ENCODE measurements at regions not wholly inside any gene's neighbourhood (a gene's known extent, or its start where the extent isn't known, plus 50 kb on each side); places are given as distances from the start of the nearest gene placed in this dataset.

DNA sequence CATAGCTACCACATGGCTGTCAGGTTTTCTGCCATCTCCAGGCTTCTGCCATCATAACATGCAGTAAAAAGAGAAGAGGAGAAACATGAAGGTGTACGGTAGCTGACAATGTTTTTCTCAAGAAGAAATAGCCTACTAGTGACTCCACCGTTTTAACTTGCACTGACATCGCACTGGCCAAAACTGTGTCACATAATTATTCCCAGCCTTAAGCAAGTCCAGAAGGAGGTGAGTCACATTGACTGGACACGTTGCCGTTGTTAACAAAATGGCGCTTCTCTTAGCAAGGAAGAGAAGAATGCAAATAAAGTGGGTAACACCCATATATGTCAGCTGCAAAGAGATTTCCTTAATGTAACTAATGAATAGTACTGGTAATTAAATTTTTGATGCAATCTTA lies 810.4 kb upstream of the SLC10A2 start:
- Histone ChIP-seq H3K4me3 (ENCODE audit: low read depth, low read length) (no peak overlapping the region), H3K27ac (ENCODE audit: extremely low read depth, low read depth, low read length) (no peak overlapping the region), H3K4me1 (ENCODE audit: control insufficient read depth, insufficient read depth, low read length) (no peaks in the 10 kb centered on the region), H3K9me3 (ENCODE audit: control insufficient read depth, insufficient read depth, low read depth, low read length) (no peaks in the 10 kb centered on the region), H3K36me3 (ENCODE audit: control insufficient read depth in 2 of 2, insufficient read depth in 1 of 2, low read length in 2 of 2) (no peaks in the 10 kb centered on the region)
- CTCF ChIA-PET, result no interaction called here
- POLR2A ChIA-PET, result no interaction called here
- TF ChIP-seq ZNF529 (tag by site-specific recombination; IDR thresholded peaks at IDR 0.05; ENCODE audit: insufficient replicate concordance) (no peak), EGR2 (tag by site-specific recombination; IDR thresholded peaks at IDR 0.05; ENCODE audit: low read depth) (no peak)
- TF ChIP-seq, protein P1, sequence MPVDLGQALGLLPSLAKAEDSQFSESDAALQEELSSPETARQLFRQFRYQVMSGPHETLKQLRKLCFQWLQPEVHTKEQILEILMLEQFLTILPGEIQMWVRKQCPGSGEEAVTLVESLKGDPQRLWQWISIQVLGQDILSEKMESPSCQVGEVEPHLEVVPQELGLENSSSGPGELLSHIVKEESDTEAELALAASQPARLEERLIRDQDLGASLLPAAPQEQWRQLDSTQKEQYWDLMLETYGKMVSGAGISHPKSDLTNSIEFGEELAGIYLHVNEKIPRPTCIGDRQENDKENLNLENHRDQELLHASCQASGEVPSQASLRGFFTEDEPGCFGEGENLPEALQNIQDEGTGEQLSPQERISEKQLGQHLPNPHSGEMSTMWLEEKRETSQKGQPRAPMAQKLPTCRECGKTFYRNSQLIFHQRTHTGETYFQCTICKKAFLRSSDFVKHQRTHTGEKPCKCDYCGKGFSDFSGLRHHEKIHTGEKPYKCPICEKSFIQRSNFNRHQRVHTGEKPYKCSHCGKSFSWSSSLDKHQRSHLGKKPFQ (tag by site-specific recombination; IDR thresholded peaks at IDR 0.05), result no peak

DNA sequence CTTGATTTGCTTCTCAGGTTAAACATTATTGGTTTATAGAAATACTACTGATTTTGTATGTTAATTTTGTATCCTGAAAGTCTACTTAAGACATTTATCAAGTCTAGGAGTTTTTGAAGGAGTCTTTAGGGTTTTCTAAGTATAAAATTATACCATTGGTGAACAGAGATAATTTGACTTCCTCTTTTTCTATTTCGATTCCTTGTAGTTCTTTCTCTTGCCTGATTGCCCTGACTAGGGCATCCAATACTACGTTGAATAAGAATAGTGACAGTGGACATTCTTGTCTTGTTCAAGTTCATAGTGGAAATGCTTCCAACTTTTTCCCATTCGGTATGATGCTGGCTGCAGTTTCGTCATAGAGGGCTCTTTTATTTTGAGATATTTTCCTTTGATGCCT lies 807.5 kb upstream of the SLC10A2 start:
- no peak overlapping the region for H3K4me3 ChIP-seq (ENCODE audit: low read depth, low read length)
- no peak for TF ChIP-seq ZNF623 (tag by site-specific recombination; IDR thresholded peaks at IDR 0.05)
- no peak for TF ChIP-seq ZNF121 (tag by site-specific recombination; IDR thresholded peaks at IDR 0.05)
- no peak for TF ChIP-seq MZF1 (tag by site-specific recombination; IDR thresholded peaks at IDR 0.05; ENCODE audit: borderline replicate concordance)
- no peak for TF ChIP-seq SCRT2 (tag by site-specific recombination; IDR thresholded peaks at IDR 0.05)
- TF ChIP-seq, protein P2, sequence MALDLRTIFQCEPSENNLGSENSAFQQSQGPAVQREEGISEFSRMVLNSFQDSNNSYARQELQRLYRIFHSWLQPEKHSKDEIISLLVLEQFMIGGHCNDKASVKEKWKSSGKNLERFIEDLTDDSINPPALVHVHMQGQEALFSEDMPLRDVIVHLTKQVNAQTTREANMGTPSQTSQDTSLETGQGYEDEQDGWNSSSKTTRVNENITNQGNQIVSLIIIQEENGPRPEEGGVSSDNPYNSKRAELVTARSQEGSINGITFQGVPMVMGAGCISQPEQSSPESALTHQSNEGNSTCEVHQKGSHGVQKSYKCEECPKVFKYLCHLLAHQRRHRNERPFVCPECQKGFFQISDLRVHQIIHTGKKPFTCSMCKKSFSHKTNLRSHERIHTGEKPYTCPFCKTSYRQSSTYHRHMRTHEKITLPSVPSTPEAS (tag by site-specific recombination; IDR thresholded peaks at IDR 0.05), result no peak
- no peak for TF ChIP-seq ZNF394 (tag by site-specific recombination; IDR thresholded peaks at IDR 0.05; ENCODE audit: borderline replicate concordance)
- no peak for TF ChIP-seq ZXDB (tag by site-specific recombination; IDR thresholded peaks at IDR 0.05)
- TF ChIP-seq OSR2 (tag by site-specific recombination; IDR thresholded peaks at IDR 0.05), result no peak
- no peaks in the 10 kb centered on the region for H3K4me1 ChIP-seq (ENCODE audit: control insufficient read depth, insufficient read depth, low read length)
- H3K9me3 ChIP-seq (ENCODE audit: control insufficient read depth, insufficient read depth, low read depth, low read length), result no peaks in the 10 kb centered on the region
- no peaks in the 10 kb centered on the region for H3K36me3 ChIP-seq (ENCODE audit: control insufficient read depth in 2 of 2, insufficient read depth in 1 of 2, low read length in 2 of 2)
- ChIA-PET CTCF (no interaction called here), POLR2A (no interaction called here)
- no peak overlapping the region for H3K27ac ChIP-seq (ENCODE audit: extremely low read depth, low read depth, low read length)

DNA sequence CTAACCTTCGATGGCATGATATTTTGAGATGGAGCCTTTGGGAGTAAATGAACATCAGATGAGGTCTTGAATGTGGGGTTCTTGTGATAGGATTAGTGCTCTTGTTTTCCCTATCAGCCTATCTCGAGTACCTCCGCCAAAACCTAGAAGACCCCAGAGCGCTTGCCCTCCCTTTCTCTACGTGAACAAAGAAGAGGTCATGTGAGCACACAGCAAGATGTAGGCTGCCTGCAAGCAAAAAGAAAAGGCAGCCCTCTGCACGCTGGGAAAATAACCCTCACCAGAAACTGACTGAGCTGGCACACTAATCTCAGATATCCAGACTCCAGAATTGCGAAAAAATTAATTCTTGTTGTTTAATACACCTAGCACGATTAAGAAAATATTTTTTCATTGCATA lies 799.8 kb upstream of the SLC10A2 start:
- no peaks in the 10 kb centered on the region for H3K4me1 ChIP-seq (ENCODE audit: control insufficient read depth, insufficient read depth, low read length)
- TF ChIP-seq ZNF76 (tag by site-specific recombination; IDR thresholded peaks at IDR 0.05; ENCODE audit: borderline replicate concordance, low read depth) (no peak), ZNF341 (tag by site-specific recombination; IDR thresholded peaks at IDR 0.05; ENCODE audit: low read depth) (no peak), ZNF600 (tag by site-specific recombination; IDR thresholded peaks at IDR 0.05) (no peak), ZNF530 (tag by site-specific recombination; IDR thresholded peaks at IDR 0.05; ENCODE audit: low read depth) (no peak)
- TF ChIP-seq, protein P3, sequence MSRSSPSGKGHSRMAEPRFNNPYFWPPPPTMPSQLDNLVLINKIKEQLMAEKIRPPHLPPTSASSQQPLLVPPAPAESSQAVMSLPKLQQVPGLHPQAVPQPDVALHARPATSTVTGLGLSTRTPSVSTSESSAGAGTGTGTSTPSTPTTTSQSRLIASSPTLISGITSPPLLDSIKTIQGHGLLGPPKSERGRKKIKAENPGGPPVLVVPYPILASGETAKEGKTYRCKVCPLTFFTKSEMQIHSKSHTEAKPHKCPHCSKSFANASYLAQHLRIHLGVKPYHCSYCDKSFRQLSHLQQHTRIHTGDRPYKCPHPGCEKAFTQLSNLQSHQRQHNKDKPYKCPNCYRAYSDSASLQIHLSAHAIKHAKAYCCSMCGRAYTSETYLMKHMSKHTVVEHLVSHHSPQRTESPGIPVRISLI (tag by site-specific recombination; IDR thresholded peaks at IDR 0.05), result no peak
- H3K27ac ChIP-seq (ENCODE audit: extremely low read depth, low read depth, low read length), result no peak overlapping the region
- no peaks in the 10 kb centered on the region for H3K9me3 ChIP-seq (ENCODE audit: control insufficient read depth, insufficient read depth, low read depth, low read length)
- no peaks in the 10 kb centered on the region for H3K36me3 ChIP-seq (ENCODE audit: control insufficient read depth in 2 of 2, insufficient read depth in 1 of 2, low read length in 2 of 2)
- ChIA-PET CTCF (no interaction called here), POLR2A (no interaction called here)
- H3K4me3 ChIP-seq (ENCODE audit: low read depth, low read length), result no peak overlapping the region

DNA sequence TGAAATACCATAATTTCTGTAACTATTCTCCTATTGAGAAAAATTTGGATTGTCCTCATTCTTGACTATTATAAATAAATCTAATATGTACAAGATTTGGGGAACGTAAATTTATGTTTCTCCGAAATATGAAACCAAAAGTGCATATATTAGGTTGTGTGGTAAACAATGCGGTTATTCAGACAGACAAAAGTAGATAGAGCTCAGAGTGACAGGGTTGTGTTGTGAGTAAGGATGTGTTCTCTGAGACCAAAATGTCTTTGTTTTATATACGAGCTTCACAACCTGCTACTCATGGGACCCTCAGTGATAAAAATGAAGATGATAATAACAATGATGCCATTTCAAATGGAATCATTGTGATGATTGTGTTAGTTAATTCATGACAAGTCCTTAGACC lies 796.3 kb upstream of the SLC10A2 start:
- Histone ChIP-seq H3K27ac (ENCODE audit: extremely low read depth, low read depth, low read length) (no peak overlapping the region), H3K4me3 (ENCODE audit: low read depth, low read length) (no peak overlapping the region), H3K4me1 (ENCODE audit: control insufficient read depth, insufficient read depth, low read length) (no peaks in the 10 kb centered on the region), H3K36me3 (ENCODE audit: control insufficient read depth in 2 of 2, insufficient read depth in 1 of 2, low read length in 2 of 2) (no peaks in the 10 kb centered on the region), H3K9me3 (ENCODE audit: control insufficient read depth, insufficient read depth, low read depth, low read length) (no peaks in the 10 kb centered on the region)
- ChIA-PET CTCF (interaction anchor here (0.5 to 0.6 kb wide), 2 partner anchors 137 to 718 kb away, joined by 3 to 4 read pairs; no protein-coding TSS in a partner anchor), POLR2A (no interaction called here)
- TF ChIP-seq ZNF37A (tag by site-specific recombination; IDR thresholded peaks at IDR 0.05), result no peak
- no peak for TF ChIP-seq ZNF701 (tag by site-specific recombination; IDR thresholded peaks at IDR 0.05)
- no peak for TF ChIP-seq ZNF558 (tag by site-specific recombination; IDR thresholded peaks at IDR 0.05)
- no peak for TF ChIP-seq ZNF426 (tag by site-specific recombination; IDR thresholded peaks at IDR 0.05)
- TF ChIP-seq ZNF837 (tag by site-specific recombination; IDR thresholded peaks at IDR 0.05), result no peak
- TF ChIP-seq ZBTB1 (tag by site-specific recombination; IDR thresholded peaks at IDR 0.05), result no peak
- TF ChIP-seq, protein P3 (tag by site-specific recombination; IDR thresholded peaks at IDR 0.05), result no peak
- TF ChIP-seq WT1 (tag by site-specific recombination; IDR thresholded peaks at IDR 0.05), result no peak
- TF ChIP-seq ZNF585B (tag by site-specific recombination; IDR thresholded peaks at IDR 0.05), result no peak
